KMS-11 (cell line): ENCODE measurements at regions not wholly inside any gene's neighbourhood (a gene's known extent, or its start where the extent isn't known, plus 50 kb on each side); places are given as distances from the start of the nearest gene placed in this dataset.

Experiments
- H2AFZ ChIP-seq: fragments of 200-600 bp; sonication (generic); 2 replicates; pipeline ENCODE4 v1.6.1; 2016; ENCODE audit warnings: antibody characterized with exemption, mixed run types, low read depth
- H3K27ac ChIP-seq: fragments of 200-600 bp; sonication (generic); 2 replicates; pipeline ENCODE4 v1.6.1; 2016; ENCODE audit warnings: mild to moderate bottlenecking, mixed run types
- H3K27me3 ChIP-seq: fragments of 200-600 bp; sonication (generic); 2 replicates; pipeline ENCODE4 v1.6.1; 2017; ENCODE audit warnings: mild to moderate bottlenecking, low read depth, mixed run types, moderate library complexity; ENCODE audit not compliant: insufficient read depth
- H3K36me3 ChIP-seq: fragments of 200-600 bp; sonication (generic); 2 replicates; pipeline ENCODE4 v1.6.1; 2017; ENCODE audit warnings: mild to moderate bottlenecking, mixed run types; ENCODE audit not compliant: insufficient read depth
- H3K4me1 ChIP-seq: fragments of 200-600 bp; sonication (generic); 2 replicates; pipeline ENCODE4 v1.6.1; 2016; ENCODE audit warnings: mild to moderate bottlenecking, low read depth, mixed run types; ENCODE audit not compliant: poor library complexity, severe bottlenecking
- H3K4me2 ChIP-seq: fragments of 200-600 bp; sonication (generic); 2 replicates; pipeline ENCODE4 v1.7.0; 2016; ENCODE audit warnings: mild to moderate bottlenecking, mixed run types
- H3K4me3 ChIP-seq: fragments of 200-600 bp; sonication (generic); IDR thresholded peaks from 2 replicates; pipeline ENCODE4 v1.6.1; 2017; ENCODE audit warnings: low read depth, low read length, mixed read lengths; ENCODE audit not compliant: insufficient read depth
- H3K79me2 ChIP-seq: fragments of 200-600 bp; sonication (generic); 2 replicates; pipeline ENCODE4 v1.6.1; 2016; ENCODE audit warnings: low read depth, mixed run types; ENCODE audit not compliant: insufficient read depth
- H3K9ac ChIP-seq: fragments of 200-600 bp; sonication (generic); 2 replicates; pipeline ENCODE4 v1.6.1; 2016; ENCODE audit warnings: mild to moderate bottlenecking, mixed run types
- H4K20me1 ChIP-seq: fragments of 200-600 bp; sonication (generic); 2 replicates; pipeline ENCODE4 v1.6.1; 2016; ENCODE audit warnings: mild to moderate bottlenecking, mixed run types; ENCODE audit not compliant: insufficient read depth
- CTCF ChIP-seq: fragments of 200-600 bp; sonication (generic); conservative IDR thresholded peaks from 2 replicates; pipeline ENCODE4 v1.6.1; 2017; ENCODE audit warnings: low read depth, mild to moderate bottlenecking, antibody characterized with exemption, low read length, moderate library complexity, mixed read lengths

DNA sequence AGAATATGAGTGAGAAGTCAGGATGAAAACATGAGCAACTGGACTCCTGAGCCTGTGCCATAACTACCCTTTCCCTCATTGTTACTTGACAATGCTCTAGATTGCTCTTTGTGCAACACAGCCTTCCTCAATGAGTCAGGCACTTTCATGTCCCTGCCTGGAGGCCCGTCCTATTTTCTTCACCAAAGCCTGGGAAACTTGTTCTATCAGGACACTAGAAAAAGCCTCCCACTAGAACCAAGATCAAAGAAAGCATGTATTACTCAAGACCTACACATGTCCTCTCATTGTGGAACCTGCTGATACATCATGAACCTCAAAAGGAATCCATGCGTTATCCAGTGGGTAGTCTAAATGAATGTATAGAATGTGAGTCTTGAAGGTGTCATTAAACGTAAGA is 624.5 kb downstream of the TOX3 start:
- no peak overlapping the region for H3K9ac ChIP-seq

DNA sequence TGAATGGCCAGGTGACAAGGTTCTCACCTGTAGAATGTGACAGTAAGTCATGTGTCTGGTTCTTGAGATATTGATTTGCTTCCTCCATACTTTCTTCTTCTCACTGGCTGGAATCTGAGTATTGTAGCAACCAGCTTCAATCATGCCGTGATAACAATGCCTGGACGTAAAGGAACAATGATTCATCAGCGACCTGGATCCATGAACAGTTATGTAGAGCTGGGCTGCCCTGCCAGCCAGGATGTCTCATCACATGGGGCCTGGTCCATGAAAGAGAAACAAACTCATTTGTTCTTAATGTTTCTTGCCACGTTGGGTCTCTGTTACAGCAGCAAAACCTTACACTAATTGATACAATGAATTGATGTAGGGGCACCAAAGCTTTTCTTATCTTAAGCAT is 627.2 kb downstream of the TOX3 start:
- Histone ChIP-seq H3K4me1 (no peaks in the 10 kb centered on the region), H3K27ac (no peak overlapping the region), H3K9ac (no peak overlapping the region), H4K20me1 (no peaks in the 10 kb centered on the region), H3K36me3 (no peaks in the 10 kb centered on the region), H3K4me3 (no peak overlapping the region), H3K4me2 (no peak overlapping the region), H3K79me2 (no peaks in the 10 kb centered on the region), H3K27me3 (no peaks in the 10 kb centered on the region), H2AFZ (no peak overlapping the region)
- no peak for TF ChIP-seq CTCF

More for the DNA sequence above, 624.5 kb downstream of the TOX3 start:
- no peaks in the 10 kb centered on the region for H3K27me3 ChIP-seq
- H3K4me2 ChIP-seq = no peak overlapping the region
- no peaks in the 10 kb centered on the region for H3K79me2 ChIP-seq
- no peaks in the 10 kb centered on the region for H3K4me1 ChIP-seq
- no peak for TF ChIP-seq CTCF
- no peaks in the 10 kb centered on the region for H3K36me3 ChIP-seq
- no peaks in the 10 kb centered on the region for H4K20me1 ChIP-seq
- H3K27ac ChIP-seq = no peak overlapping the region
- no peak overlapping the region for H3K4me3 ChIP-seq
- no peak overlapping the region for H2AFZ ChIP-seq

GRCh38 chr16:51916814-51917213 is 630.1 kb downstream of the TOX3 start:
- Histone ChIP-seq H3K27me3 (no peaks in the 10 kb centered on the region), H4K20me1 (no peaks in the 10 kb centered on the region), H3K9ac (no peak overlapping the region), H3K4me2 (no peak overlapping the region), H3K79me2 (no peaks in the 10 kb centered on the region), H3K4me3 (no peak overlapping the region), H3K4me1 (no peaks in the 10 kb centered on the region), H3K36me3 (no peaks in the 10 kb centered on the region), H2AFZ (no peak overlapping the region), H3K27ac (no peak overlapping the region)
- no peak for TF ChIP-seq CTCF

GRCh38 chr16:51916231-51916630 is 630.7 kb downstream of the TOX3 start:
- H3K4me1 ChIP-seq = no peaks in the 10 kb centered on the region
- no peak overlapping the region for H3K27ac ChIP-seq
- no peak overlapping the region for H3K4me3 ChIP-seq
- TF ChIP-seq CTCF = no peak
- no peak overlapping the region for H2AFZ ChIP-seq
- H3K4me2 ChIP-seq = no peak overlapping the region
- no peaks in the 10 kb centered on the region for H3K36me3 ChIP-seq
- no peaks in the 10 kb centered on the region for H4K20me1 ChIP-seq
- H3K9ac ChIP-seq = no peak overlapping the region
- H3K79me2 ChIP-seq = no peaks in the 10 kb centered on the region
- no peaks in the 10 kb centered on the region for H3K27me3 ChIP-seq

DNA sequence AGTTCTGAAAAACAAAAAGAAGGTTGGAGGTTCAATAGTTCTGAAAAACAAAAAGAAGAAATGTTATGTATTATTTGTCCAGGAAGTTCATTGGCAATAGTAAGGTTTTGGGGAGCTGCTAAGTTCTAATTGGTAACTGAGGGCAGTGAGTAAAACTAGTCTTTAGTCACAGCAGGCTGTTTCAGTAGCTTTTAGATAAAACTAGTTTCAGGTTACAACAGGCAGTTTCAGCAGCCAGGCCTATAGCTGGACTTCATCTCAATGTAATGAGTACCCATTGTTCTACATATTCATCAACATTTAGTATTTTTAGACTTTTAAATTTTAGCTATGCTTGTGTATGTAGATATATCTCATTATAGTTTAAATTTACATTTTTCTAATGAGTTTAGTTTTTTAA is 639.3 kb downstream of the TOX3 start:
- TF ChIP-seq CTCF = no peak
- no peak overlapping the region for H3K9ac ChIP-seq
- H4K20me1 ChIP-seq = no peaks in the 10 kb centered on the region

More for the DNA sequence above, 639.3 kb downstream of the TOX3 start:
- Histone ChIP-seq H3K4me3 (no peak overlapping the region), H2AFZ (no peak overlapping the region), H3K36me3 (no peaks in the 10 kb centered on the region), H3K79me2 (no peaks in the 10 kb centered on the region), H3K4me1 (no peaks in the 10 kb centered on the region), H3K27me3 (no peaks in the 10 kb centered on the region), H3K4me2 (no peak overlapping the region), H3K27ac (no peak overlapping the region)
